OCI-LY1 (cell line): ENCODE measurements at regions not wholly inside any gene's neighbourhood (a gene's known extent, or its start where the extent isn't known, plus 50 kb on each side); places are given as distances from the start of the nearest gene placed in this dataset.

Experiments
- H2AFZ ChIP-seq: fragments of 200-600 bp; sonication (generic), shearing (Covaris generic); 2 replicates; pipeline ENCODE4 v1.6.0; 2014; ENCODE audit warnings: antibody characterized with exemption, mild to moderate bottlenecking, low read length
- H3F3A ChIP-seq: fragments of 200-600 bp; sonication (generic), shearing (Covaris generic); 2 replicates; pipeline ENCODE4 v1.6.0; 2014; ENCODE audit warnings: mild to moderate bottlenecking, antibody characterized with exemption, low read length, moderate library complexity; ENCODE audit not compliant: insufficient read depth
- H3K27ac ChIP-seq: fragments of 200-600 bp; sonication (generic); 2 replicates; pipeline ENCODE4 v1.5.1; 2014; ENCODE audit warnings: low read length, mixed run types, mild to moderate bottlenecking, low read depth; ENCODE audit not compliant: poor library complexity, severe bottlenecking
- H3K27me3 ChIP-seq: fragments of 200-600 bp; sonication (generic); 2 replicates; pipeline ENCODE4 v1.6.0; 2014; ENCODE audit warnings: antibody characterized with exemption, mild to moderate bottlenecking, low read length, moderate library complexity; ENCODE audit not compliant: insufficient read depth
- H3K36me3 ChIP-seq: fragments of 200-600 bp; sonication (generic); 2 replicates; pipeline ENCODE4 v1.6.1; 2014; ENCODE audit warnings: mild to moderate bottlenecking, antibody characterized with exemption, low read length, moderate library complexity, mixed read lengths; ENCODE audit not compliant: insufficient read depth
- H3K4me1 ChIP-seq: fragments of 200-600 bp; sonication (generic); 2 replicates; pipeline ENCODE4 v1.5.1; 2014; ENCODE audit warnings: mild to moderate bottlenecking, low read length, moderate library complexity; ENCODE audit not compliant: insufficient read depth, severe bottlenecking
- H3K4me2 ChIP-seq: fragments of 200-600 bp; sonication (generic), shearing (Covaris generic); 2 replicates; pipeline ENCODE4 v1.6.1; 2014; ENCODE audit warnings: low read length
- H3K4me3 ChIP-seq: fragments of 200-600 bp; sonication (generic); 2 replicates; pipeline ENCODE4 v1.5.1; 2014; ENCODE audit warnings: low read length, low read depth, mild to moderate bottlenecking, mixed read lengths; ENCODE audit not compliant: poor library complexity, severe bottlenecking
- H3K79me2 ChIP-seq: fragments of 200-600 bp; shearing (Covaris generic); 2 replicates; pipeline ENCODE4 v1.6.1; 2016; ENCODE audit warnings: mixed run types, low read length, mixed read lengths; ENCODE audit not compliant: insufficient read depth
- H3K9ac ChIP-seq: fragments of 200-600 bp; sonication (generic), shearing (Covaris generic); 2 replicates; pipeline ENCODE4 v1.6.1; 2014; ENCODE audit warnings: mild to moderate bottlenecking, low read length, mixed read lengths
- H3K9me2 ChIP-seq: fragments of 200-600 bp; sonication (generic), shearing (Covaris generic); 2 replicates; pipeline ENCODE4 v1.6.1; 2014; ENCODE audit warnings: low read depth, mild to moderate bottlenecking, low read length, mixed read lengths
- H3K9me3 ChIP-seq: fragments of 200-600 bp; shearing (Covaris generic); 2 replicates; pipeline ENCODE4 v1.6.1; 2014; ENCODE audit warnings: low read length, mixed read lengths
- H4K20me1 ChIP-seq: fragments of 200-600 bp; sonication (generic), shearing (Covaris generic); 2 replicates; pipeline ENCODE4 v1.6.0; 2016; ENCODE audit warnings: mild to moderate bottlenecking, low read length; ENCODE audit not compliant: insufficient read depth
- CTCF ChIP-seq: fragments of 200-600 bp; sonication (generic), shearing (Covaris generic); IDR thresholded peaks from 2 replicates; pipeline ENCODE4 v1.5.1; 2017; ENCODE audit warnings: mild to moderate bottlenecking, antibody characterized with exemption, low read length, moderate library complexity, mixed read lengths
- EZH2 ChIP-seq: fragments of 200-600 bp; sonication (generic), shearing (Covaris generic); IDR thresholded peaks from 2 replicates; pipeline ENCODE4 v1.8.0; 2017; ENCODE audit warnings: borderline replicate concordance, mixed run types, mild to moderate bottlenecking, antibody characterized with exemption, low read length, moderate library complexity, mixed read lengths

- no peak overlapping the region for H3K9ac ChIP-seq
- H3K4me2 ChIP-seq = no peak overlapping the region
- no peak overlapping the region for H3K27ac ChIP-seq
Measured at GRCh38 chr13:61277586-61278276, 137.9 kb downstream of the PCDH20 start.

GRCh38 chr13:61277088-61277487 lies 138.6 kb downstream of the PCDH20 start:
- Histone ChIP-seq H3K4me1 (no peaks in the 10 kb centered on the region), H3F3A (no peaks in the 10 kb centered on the region), H3K79me2 (no peaks in the 10 kb centered on the region), H3K27me3 (no peaks in the 10 kb centered on the region), H2AFZ (no peak overlapping the region), H3K4me3 (no peak overlapping the region), H3K9ac (no peak overlapping the region), H3K4me2 (no peak overlapping the region), H3K9me3 (no peaks in the 10 kb centered on the region), H4K20me1 (no peaks in the 10 kb centered on the region), H3K36me3 (no peaks in the 10 kb centered on the region), H3K27ac (no peak overlapping the region), H3K9me2 (no peaks in the 10 kb centered on the region)
- no peak for TF ChIP-seq EZH2
- no peak for TF ChIP-seq CTCF

More at GRCh38 chr13:61277586-61278276, 137.9 kb downstream of the PCDH20 start:
- no peak for TF ChIP-seq CTCF
- no peak for TF ChIP-seq EZH2
- Histone ChIP-seq H3K9me2 (no peaks in the 10 kb centered on the region), H3K9me3 (no peaks in the 10 kb centered on the region), H3F3A (no peaks in the 10 kb centered on the region), H3K4me3 (no peak overlapping the region), H3K36me3 (no peaks in the 10 kb centered on the region), H3K27me3 (no peaks in the 10 kb centered on the region), H4K20me1 (no peaks in the 10 kb centered on the region), H3K4me1 (no peaks in the 10 kb centered on the region), H2AFZ (no peak overlapping the region), H3K79me2 (no peaks in the 10 kb centered on the region)

- H4K20me1 ChIP-seq = no peaks in the 10 kb centered on the region
- H3K27me3 ChIP-seq = no peaks in the 10 kb centered on the region
- no peak overlapping the region for H3K4me2 ChIP-seq
- H3K9me2 ChIP-seq = no peaks in the 10 kb centered on the region
- no peak overlapping the region for H3K27ac ChIP-seq
- H3K4me3 ChIP-seq = no peak overlapping the region
- H3K36me3 ChIP-seq = no peaks in the 10 kb centered on the region
- H3K9ac ChIP-seq = no peak overlapping the region
- no peaks in the 10 kb centered on the region for H3K79me2 ChIP-seq
- H3F3A ChIP-seq = no peaks in the 10 kb centered on the region
- TF ChIP-seq EZH2 = no peak
- TF ChIP-seq CTCF = no peak
- no peaks in the 10 kb centered on the region for H3K4me1 ChIP-seq
- H3K9me3 ChIP-seq = no peaks in the 10 kb centered on the region
- H2AFZ ChIP-seq = no peak overlapping the region
Measured at GRCh38 chr13:61276401-61276800, 139.2 kb downstream of the PCDH20 start.
